Choroid plexus epithelial cell (primary cell): ENCODE measurements at regions not wholly inside any gene's neighbourhood (a gene's known extent, or its start where the extent isn't known, plus 50 kb on each side); places are given as distances from the start of the nearest gene placed in this dataset.

Experiments
- DNase-seq: peaks from one replicate; pipeline ENCODE4 v3.0.0-alpha.2; 2010; ENCODE audit warnings: low read depth
- H3K4me3 ChIP-seq: 2 replicates; pipeline ENCODE4 v1.5.1; 2011; ENCODE audit warnings: low read depth, mild to moderate bottlenecking, control low read depth, low read length, moderate library complexity
- CTCF ChIP-seq: conservative IDR thresholded peaks from 2 replicates; pipeline ENCODE4 v1.5.1; 2011; ENCODE audit warnings: low read depth, mild to moderate bottlenecking, control low read depth, inconsistent platforms, low read length, moderate library complexity

DNA sequence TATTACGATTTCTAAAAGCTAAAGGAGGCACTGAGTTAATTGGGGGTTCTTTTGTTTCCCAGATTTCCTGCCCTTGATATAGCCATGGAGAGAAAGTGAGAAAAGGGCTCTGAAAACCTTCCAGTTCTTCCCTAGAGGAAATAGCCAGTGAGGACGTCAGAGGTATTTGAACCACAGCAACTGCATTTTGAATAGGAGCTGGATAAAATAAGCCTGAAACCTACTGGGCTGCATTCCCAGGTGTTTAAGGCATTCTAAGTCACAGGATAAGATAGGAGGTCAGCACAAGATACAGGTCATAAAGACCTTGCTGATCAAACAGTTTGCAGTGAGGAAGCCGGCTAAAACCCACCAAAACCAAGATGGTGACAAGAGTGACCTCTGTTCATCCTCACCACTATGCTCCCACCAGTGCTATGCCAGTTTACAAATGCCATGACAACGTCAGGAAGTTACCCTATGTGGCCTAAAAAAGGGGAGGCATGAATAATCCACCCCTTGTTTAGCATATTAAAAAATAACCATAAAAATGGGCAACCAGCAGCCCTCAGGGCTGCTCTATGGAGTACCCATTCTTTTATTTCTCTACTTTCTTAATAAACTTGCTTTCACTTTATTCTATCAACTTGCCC, 85.1 kb upstream of the FRMD4A start:
- DNase-seq = no peak
- TF ChIP-seq CTCF = no peak
- no peak overlapping the region for H3K4me3 ChIP-seq

GRCh38 chr10:14414901-14415300, 84.2 kb upstream of the FRMD4A start:
- DNase-seq = peak; percentile 49
- TF ChIP-seq CTCF = no peak
- no peak overlapping the region for H3K4me3 ChIP-seq

DNA sequence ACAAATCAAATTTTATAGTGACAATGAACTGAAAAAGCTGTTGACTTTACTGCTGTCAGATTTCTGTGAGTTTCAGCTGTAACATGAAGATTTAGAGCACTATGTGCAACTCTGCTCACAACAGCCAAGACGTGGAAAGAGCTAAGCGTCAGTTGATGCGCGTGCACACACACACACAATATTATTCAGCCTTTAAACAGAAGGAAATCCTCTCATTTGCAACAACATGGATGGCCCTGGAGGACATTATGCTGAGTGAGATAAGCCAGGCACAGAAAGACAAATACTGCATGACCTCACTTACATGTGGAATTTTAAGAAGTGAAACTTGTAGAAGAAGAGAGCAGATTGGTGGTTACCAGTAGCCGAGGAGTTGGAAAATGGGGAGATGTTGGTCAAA, 82.8 kb upstream of the FRMD4A start:
- no peak for TF ChIP-seq CTCF
- DNase-seq = no peak
- H3K4me3 ChIP-seq = no peak overlapping the region

DNA sequence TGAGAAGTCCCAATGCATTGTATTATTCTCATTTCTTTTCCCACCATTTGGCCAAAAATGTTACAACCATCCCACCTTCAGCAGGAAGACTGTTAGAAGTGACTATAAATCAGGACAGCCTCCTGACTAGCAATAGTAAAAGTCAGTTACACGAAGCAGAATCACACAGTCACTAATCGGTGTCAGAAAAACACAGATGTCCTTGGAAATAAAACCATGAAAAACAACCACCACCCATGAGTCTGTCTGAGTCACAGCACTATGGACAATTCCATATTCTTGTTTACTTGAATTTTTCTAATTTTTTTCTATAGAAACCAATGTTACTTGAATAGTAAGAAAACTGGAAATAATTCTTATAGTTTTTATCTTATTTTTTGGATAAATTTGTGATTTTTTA, 81.9 kb upstream of the FRMD4A start:
- H3K4me3 ChIP-seq = no peak overlapping the region
- no peak for DNase-seq
- no peak for TF ChIP-seq CTCF

- no peak for TF ChIP-seq CTCF
- DNase-seq = no peak
- no peak overlapping the region for H3K4me3 ChIP-seq
Measured at GRCh38 chr10:14409856-14410458, 79.2 kb upstream of the FRMD4A start.

DNA sequence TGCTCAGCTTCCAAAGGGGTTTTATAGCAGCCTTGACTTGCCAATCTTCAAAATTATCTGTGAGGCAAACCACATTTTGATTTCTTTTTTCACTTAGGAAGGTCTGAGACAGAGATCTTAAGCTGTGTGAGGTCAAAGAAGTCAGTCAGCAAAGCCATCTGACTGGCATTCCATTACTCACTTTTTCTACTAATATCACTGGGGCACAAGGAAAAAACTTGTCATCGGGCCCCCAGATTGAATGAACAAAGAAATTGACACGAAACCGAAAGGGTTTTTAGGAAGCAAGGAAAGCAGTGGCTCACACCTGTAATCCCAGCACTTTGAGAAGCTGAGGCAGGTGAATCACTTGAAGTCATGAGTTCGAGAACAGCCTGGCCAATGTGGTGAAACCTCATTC, 78.5 kb upstream of the FRMD4A start:
- TF ChIP-seq CTCF = no peak
- no peak for DNase-seq
- no peak overlapping the region for H3K4me3 ChIP-seq

DNA sequence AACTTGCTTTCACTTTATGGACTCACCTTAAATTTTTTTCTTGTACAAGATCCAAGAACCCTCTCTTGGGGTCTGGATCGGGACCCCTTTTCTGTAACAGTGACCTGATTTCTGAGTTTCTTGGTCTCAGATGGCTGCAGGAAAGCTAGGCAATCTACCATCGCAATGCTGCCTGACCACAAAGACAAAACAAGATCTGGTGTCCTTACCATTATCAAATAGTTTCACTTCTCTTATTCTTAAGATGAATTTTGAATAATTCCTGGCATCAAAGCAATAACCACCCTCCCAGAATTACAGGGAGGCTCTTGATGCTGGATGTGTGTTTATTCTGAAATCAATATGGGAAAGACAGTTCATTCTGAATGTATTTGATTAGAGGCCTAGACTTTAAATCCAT, 77.4 kb upstream of the FRMD4A start:
- TF ChIP-seq CTCF = no peak
- no peak for DNase-seq
- H3K4me3 ChIP-seq = no peak overlapping the region
